Hepatocyte (in vitro differentiated cells): ENCODE measurements at regions not wholly inside any gene's neighbourhood (a gene's known extent, or its start where the extent isn't known, plus 50 kb on each side); places are given as distances from the start of the nearest gene placed in this dataset.

Experiments
- DNase-seq: peaks from one replicate; pipeline ENCODE4 v3.0.0-alpha.2; 2016; ENCODE audit warnings: low spot score
- H2AFZ ChIP-seq: fragments of 200-600 bp; sonication (generic); 2 replicates; pipeline ENCODE4 v1.6.0; 2016; ENCODE audit warnings: antibody characterized with exemption, mild to moderate bottlenecking
- H3K27ac ChIP-seq: fragments of 200-600 bp; sonication (generic); 2 replicates; pipeline ENCODE4 v1.5.1; 2016; ENCODE audit warnings: mild to moderate bottlenecking
- H3K27me3 ChIP-seq: fragments of 200-600 bp; sonication (generic); 2 replicates; pipeline ENCODE4 v1.6.1; 2016
- H3K36me3 ChIP-seq: fragments of 200-600 bp; sonication (generic); replicated peaks from 2 replicates; pipeline ENCODE4 v1.5.1; 2016; ENCODE audit warnings: low read depth; ENCODE audit not compliant: insufficient read depth
- H3K4me1 ChIP-seq: fragments of 200-600 bp; sonication (generic); 2 replicates; pipeline ENCODE4 v1.5.1; 2016; ENCODE audit warnings: mild to moderate bottlenecking, moderate library complexity; ENCODE audit not compliant: insufficient read depth
- H3K4me2 ChIP-seq: fragments of 200-600 bp; sonication (generic); 2 replicates; pipeline ENCODE4 v1.6.0; 2016
- H3K4me3 ChIP-seq: fragments of 200-600 bp; sonication (generic); 2 replicates; pipeline ENCODE4 v1.5.1; 2016; ENCODE audit warnings: mild to moderate bottlenecking
- H3K79me2 ChIP-seq: fragments of 200-600 bp; sonication (generic); 2 replicates; pipeline ENCODE4 v1.6.0; 2017; ENCODE audit warnings: mild to moderate bottlenecking
- H3K9me2 ChIP-seq: fragments of 200-600 bp; sonication (generic); replicated peaks from 2 replicates; pipeline ENCODE4 v1.6.0; 2017; ENCODE audit warnings: mild to moderate bottlenecking; ENCODE audit not compliant: insufficient read depth
- H3K9me3 ChIP-seq: fragments of 200-600 bp; sonication (generic); 2 replicates; pipeline ENCODE4 v1.5.1; 2016; ENCODE audit warnings: low read depth, mild to moderate bottlenecking
- H4K20me1 ChIP-seq: fragments of 200-600 bp; sonication (generic); 2 replicates; pipeline ENCODE4 v1.6.0; 2016; ENCODE audit warnings: mild to moderate bottlenecking; ENCODE audit not compliant: insufficient read depth, poor library complexity, severe bottlenecking
- CTCF ChIP-seq: fragments of 200-600 bp; sonication (generic); IDR thresholded peaks from 2 replicates; pipeline ENCODE4 v1.5.1; 2016; ENCODE audit warnings: antibody characterized with exemption, mild to moderate bottlenecking; ENCODE audit not compliant: poor library complexity
- EZH2 ChIP-seq: fragments of 200-600 bp; sonication (generic); IDR thresholded peaks from 2 replicates; pipeline ENCODE4 v1.6.1; 2016; ENCODE audit warnings: antibody characterized with exemption, mild to moderate bottlenecking, borderline replicate concordance
- EZH2phosphoT487 ChIP-seq: fragments of 200-600 bp; sonication (generic); IDR thresholded peaks from one replicate; pipeline ENCODE4 v1.6.1; 2018; ENCODE audit warnings: antibody characterized with exemption, mild to moderate bottlenecking, low read depth, moderate library complexity; ENCODE audit not compliant: unreplicated experiment, severe bottlenecking
- WGBS: methylation state at CpG from one replicate; pipeline ENCODE4 v1.1.6; 2016; ENCODE audit warnings: low lambda C conversion rate; ENCODE audit errors: missing lambda C conversion rate; 5-methylcytosine and 5-hydroxymethylcytosine counted together

GRCh38 chr5:3944930-3945329 is 349.3 kb downstream of the IRX1 start:
- Histone ChIP-seq H3K79me2 (no peaks in the 10 kb centered on the region), H3K27me3 (no peaks in the 10 kb centered on the region), H3K4me2 (no peak overlapping the region), H3K9me2 (no peaks in the 10 kb centered on the region), H3K9me3 (no peaks in the 10 kb centered on the region), H4K20me1 (no peaks in the 10 kb centered on the region), H3K4me3 (no peak overlapping the region), H3K36me3 (no peaks in the 10 kb centered on the region), H3K4me1 (no peaks in the 10 kb centered on the region), H3K27ac (no peak overlapping the region), H2AFZ (no peak overlapping the region)
- WGBS, result 91% methylated on average over 13 of the region's 13 CpGs
- TF ChIP-seq CTCF (no peak), EZH2 (no peak), EZH2phosphoT487 (no peak)
- DNase-seq, result no peak

GRCh38 chr5:3948838-3949237 is 353.2 kb downstream of the IRX1 start:
- no peak for DNase-seq
- H3K4me3 ChIP-seq, result no peak overlapping the region
- TF ChIP-seq EZH2, result no peak
- TF ChIP-seq CTCF, result no peak
- TF ChIP-seq EZH2phosphoT487, result no peak
- no peaks in the 10 kb centered on the region for H3K27me3 ChIP-seq
- H4K20me1 ChIP-seq, result no peaks in the 10 kb centered on the region
- H3K36me3 ChIP-seq, result no peaks in the 10 kb centered on the region
- no peak overlapping the region for H2AFZ ChIP-seq
- no peaks in the 10 kb centered on the region for H3K9me2 ChIP-seq
- no peaks in the 10 kb centered on the region for H3K4me1 ChIP-seq
- H3K27ac ChIP-seq, result no peak overlapping the region
- H3K9me3 ChIP-seq, result no peaks in the 10 kb centered on the region
- WGBS, result 86% methylated on average over 4 of the region's 4 CpGs
- H3K79me2 ChIP-seq, result no peaks in the 10 kb centered on the region
- H3K4me2 ChIP-seq, result no peak overlapping the region

GRCh38 chr5:3954199-3954598 is 358.6 kb downstream of the IRX1 start:
- no peak for DNase-seq
- H3K4me1 ChIP-seq, result no peaks in the 10 kb centered on the region
- TF ChIP-seq CTCF (no peak), EZH2 (no peak), EZH2phosphoT487 (no peak)
- H3K79me2 ChIP-seq, result no peaks in the 10 kb centered on the region
- no peaks in the 10 kb centered on the region for H3K9me3 ChIP-seq
- H3K36me3 ChIP-seq, result no peaks in the 10 kb centered on the region
- 50% methylated on average over 3 of the region's 3 CpGs for WGBS
- no peak overlapping the region for H2AFZ ChIP-seq
- no peak overlapping the region for H3K4me2 ChIP-seq
- H3K9me2 ChIP-seq, result no peaks in the 10 kb centered on the region
- no peaks in the 10 kb centered on the region for H3K27me3 ChIP-seq
- H3K4me3 ChIP-seq, result no peak overlapping the region
- no peak overlapping the region for H3K27ac ChIP-seq
- H4K20me1 ChIP-seq, result no peaks in the 10 kb centered on the region

- TF ChIP-seq CTCF (no peak), EZH2 (no peak), EZH2phosphoT487 (no peak)
- Histone ChIP-seq H3K79me2 (no peaks in the 10 kb centered on the region), H3K9me3 (no peaks in the 10 kb centered on the region), H3K4me3 (no peak overlapping the region), H3K9me2 (no peaks in the 10 kb centered on the region), H4K20me1 (no peaks in the 10 kb centered on the region), H3K27ac (no peak overlapping the region), H3K36me3 (no peaks in the 10 kb centered on the region), H3K27me3 (no peaks in the 10 kb centered on the region), H2AFZ (no peak overlapping the region), H3K4me1 (no peaks in the 10 kb centered on the region), H3K4me2 (no peak overlapping the region)
- WGBS, result 70% methylated on average over 6 of the region's 6 CpGs
- no peak for DNase-seq
These were observed 359.0 kb downstream of the IRX1 start for GRCh38 chr5:3954633-3955032.
